ENCODE measurements at regions not wholly inside any gene's neighbourhood (a gene's known extent, or its start where the extent isn't known, plus 50 kb on each side); places are given as distances from the start of the nearest gene placed in this dataset.
"Not testable (repeated sequence)": the region's sequence is repeated elsewhere in the genome, so short reads cannot be mapped to it uniquely, and the experiment has no call there.

DNA sequence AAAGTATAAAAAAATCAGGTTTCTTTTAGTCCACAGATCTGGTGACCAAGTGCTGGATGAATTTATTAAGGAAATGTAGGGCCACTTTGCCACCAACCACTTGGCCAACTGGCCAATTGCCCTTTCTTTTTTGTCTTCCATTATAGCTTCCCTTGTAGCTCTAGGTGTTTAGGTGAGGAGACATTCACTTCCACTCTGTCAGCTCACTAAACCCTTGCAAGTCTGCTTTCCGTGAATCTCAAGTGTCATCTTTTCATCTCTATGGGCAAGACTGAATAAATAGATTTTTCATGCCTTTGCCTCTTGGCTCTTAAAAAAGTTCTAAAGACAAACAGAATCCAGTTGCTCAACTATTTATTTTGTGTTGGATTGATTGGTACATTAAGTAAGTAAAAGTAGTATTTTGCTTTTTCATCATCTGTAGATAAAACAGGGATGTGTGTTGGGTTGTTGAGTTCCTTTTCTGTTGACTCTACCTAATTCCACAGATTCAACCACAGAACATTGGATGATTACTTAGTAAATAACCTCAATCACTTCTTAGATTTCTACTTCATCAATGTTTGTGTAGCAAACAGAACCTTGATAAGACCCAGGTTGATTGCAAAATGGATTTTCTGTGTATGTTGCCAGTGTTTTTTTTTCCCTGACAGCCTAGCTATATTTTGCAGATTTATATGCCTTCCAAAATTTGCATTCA lies 68.1 kb upstream of the GRXCR1 start:
- no peak for ATAC-seq
- no peak for DNase-seq
- intact Hi-C loops (cut with DNase I, micrococcal nuclease): no loop called here

DNA sequence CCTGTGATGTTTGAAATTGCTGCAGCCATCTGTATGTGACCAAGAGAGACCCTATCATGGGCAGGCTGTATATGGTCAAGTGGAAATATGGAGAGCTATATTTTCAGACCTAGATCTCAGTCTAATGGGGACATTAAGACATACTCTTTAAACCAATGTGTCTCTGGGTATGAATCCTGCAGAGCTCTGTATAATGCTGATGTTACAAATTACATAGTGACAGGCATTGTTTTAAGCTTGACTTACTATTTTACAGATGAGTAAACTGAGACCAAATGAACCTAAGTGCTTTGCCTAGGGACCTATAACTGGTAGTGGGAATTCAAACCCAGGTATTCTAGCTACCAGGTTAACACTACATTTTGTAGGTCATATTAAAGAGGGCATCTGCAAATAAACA lies 71.3 kb upstream of the GRXCR1 start:
- DNase-seq (no peak), ATAC-seq (no peak)

DNA sequence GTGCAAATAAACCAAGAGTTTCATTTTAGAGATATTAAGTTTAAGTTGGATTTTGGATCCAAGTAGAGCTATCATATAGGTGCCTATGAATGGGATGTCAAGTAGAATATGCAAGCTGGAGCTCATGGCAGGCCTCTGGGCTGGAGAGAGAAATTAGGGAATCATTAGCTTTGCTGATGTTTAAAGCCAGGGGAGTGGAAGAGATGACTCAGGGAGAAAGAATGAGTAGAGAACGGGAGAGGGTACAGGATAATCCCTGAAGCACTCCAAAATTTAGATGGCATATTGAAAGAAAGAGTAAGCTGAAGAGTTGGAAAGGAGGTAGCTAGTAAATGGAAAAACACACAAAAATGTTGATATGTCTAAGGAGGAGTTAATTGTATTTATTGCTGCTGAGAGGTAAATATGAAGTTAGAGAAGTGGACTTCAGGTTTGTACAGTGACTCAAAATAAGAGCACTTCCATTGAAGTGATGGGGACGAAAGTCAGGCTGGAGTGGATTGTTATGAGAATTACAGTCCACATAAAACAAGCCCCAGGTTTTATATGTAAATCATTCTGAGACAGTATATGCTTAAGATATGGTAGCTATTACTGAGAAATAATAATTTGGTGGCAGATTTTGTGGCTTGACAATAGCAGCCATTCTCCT lies 72.5 kb upstream of the GRXCR1 start:
- ATAC-seq (no peak), DNase-seq (no peak)
- intact Hi-C loops (cut with DNase I, micrococcal nuclease): no loop called here

More for the DNA sequence above, 71.3 kb upstream of the GRXCR1 start:
- intact Hi-C loops (cut with DNase I, micrococcal nuclease): no loop called here

DNA sequence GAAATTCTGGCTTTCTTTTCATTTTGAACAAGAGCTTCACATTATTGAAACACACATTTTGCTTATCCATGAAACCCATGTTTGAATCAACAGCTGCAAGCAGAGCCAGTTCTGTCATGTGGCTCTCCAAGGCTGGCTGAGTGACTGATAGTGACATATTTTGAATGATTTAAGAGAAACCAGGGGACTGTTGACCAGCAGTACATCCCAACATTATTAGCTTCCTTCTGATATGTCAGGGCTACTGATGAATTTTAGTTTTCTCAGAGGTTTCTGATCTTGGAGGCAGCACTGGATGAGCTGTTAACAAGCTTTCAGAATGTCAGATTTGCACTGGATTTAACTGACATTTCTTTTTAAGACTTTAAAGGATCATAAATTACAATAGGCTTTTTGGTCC lies 74.6 kb upstream of the GRXCR1 start:
- intact Hi-C loops (cut with DNase I, micrococcal nuclease): no loop called here

DNA sequence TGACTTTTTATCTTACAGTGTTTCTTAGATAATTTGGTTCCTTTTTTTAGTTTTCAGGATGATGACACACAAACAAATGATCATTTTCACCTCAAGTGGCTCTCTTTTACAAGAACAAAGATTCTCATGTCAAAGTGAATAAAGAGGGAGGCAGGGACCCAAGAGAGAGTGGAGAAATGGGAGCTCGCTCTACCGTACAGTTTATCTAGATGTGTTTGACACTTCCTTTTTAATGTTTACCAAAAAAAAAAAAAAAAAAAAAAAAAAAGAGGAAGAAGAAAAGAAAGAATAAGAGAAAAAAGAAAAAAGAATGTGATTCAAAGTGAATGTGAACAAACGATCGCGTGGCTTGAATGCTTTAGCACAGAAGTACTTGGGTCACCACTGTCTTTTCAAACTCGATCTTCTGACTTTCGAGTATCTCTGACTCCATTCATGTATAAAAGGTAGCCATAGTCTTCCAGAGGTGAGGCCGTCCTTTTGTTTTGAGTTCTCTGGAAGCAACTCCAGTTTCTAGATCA lies 75.6 kb upstream of the GRXCR1 start:
- DNase-seq: no peak
- ATAC-seq: no peak
- intact Hi-C loops (cut with DNase I, micrococcal nuclease): no loop called here

More for the DNA sequence above, 74.6 kb upstream of the GRXCR1 start:
- DNase-seq (no peak), ATAC-seq (no peak)

DNA sequence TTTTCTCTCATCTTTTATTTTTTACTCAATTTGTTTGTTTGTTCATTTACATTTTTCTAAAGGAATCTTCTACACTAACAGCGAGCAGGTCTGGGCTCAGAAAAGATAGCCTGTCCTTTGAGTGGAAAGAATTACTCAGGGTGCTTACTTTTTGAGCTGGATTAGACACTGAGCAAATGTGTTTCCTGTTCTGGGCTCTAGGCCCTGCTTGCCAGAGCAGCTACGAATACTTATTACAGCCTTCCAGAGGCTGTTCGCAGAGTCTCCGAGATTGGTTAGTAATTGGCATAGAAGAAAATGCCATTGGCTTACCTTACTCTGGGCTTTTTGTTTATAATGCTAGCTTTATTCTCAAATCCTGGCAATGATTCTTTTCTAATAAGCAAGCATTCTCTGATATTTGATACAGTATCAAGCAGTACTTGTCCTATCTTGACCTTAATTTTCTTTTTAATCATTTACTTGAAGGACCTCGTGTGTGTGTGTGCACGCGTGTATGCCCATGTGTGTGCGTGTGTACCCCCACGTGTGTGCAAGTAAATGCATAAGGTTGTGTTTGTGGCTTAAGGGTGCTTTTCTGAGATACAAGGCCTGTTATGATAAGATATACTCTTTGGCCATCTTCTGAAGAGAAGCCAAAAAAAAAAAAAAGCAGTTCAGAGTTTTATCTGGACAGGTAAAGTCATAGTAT lies 76.2 kb upstream of the GRXCR1 start:
- ATAC-seq (no peak), DNase-seq (no peak)
- intact Hi-C loops (cut with DNase I, micrococcal nuclease): no loop called here

DNA sequence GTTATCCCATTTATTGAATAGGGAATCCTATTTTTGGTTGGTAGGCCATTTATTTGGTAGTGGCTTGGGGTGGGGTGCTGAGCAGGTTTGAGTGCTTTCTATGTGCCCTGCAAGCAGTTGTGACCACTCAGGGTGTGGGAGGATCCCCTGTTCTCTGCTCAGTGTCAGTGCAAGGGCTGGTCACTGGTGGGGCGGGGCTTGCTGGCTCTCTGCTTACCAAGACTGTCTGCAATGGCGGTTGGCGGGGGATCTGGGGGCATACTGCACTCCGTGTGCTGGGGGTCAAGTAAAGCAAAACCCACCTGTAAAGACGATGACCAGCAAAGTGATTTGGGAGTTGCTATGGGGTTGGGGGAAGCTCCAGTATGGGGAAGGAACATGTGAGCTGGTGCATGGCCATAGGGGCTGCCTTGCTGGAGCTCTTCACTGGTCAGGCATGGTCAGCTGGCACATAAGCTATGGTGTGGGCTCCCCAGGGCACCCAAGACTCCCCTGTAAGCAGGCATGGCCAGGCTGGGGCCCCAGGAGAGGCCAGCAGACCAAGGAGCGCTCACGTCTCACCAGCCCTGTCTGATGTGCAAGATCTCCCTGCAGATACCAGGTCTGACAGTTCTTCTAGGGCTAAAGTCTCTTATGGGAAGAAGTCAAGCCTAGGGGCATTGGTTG lies 83.0 kb upstream of the GRXCR1 start:
- DNase-seq (no peak), ATAC-seq (no peak)
- intact Hi-C loops (cut with DNase I, micrococcal nuclease): no loop called here

DNA sequence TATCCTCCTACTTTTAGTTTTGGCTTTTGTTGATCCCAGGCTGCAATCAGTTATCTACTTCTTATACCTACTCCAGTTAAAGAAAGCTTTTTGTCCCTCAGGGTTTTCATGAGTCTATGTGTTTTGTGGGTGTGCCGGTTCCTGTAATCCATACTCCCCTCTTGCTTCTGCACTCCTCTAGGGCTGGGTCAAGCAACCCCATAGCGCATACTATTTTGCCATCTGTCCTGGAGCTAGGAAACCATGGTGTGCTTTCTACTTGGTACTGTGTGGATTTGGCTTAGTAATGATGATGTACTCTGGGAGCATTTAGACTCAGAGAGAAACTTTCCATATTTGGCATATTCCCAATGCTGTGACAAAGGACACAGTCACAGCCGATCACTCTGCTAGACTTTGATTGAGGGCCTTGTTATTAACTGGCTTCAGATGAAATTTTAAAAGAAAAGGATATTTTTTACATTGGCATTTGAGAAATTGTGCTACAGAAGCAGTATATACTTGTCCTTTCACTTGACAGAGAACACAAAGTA lies 86.1 kb upstream of the GRXCR1 start:
- ATAC-seq (no peak), DNase-seq (no peak)
- intact Hi-C loops (cut with DNase I, micrococcal nuclease): no loop called here

DNA sequence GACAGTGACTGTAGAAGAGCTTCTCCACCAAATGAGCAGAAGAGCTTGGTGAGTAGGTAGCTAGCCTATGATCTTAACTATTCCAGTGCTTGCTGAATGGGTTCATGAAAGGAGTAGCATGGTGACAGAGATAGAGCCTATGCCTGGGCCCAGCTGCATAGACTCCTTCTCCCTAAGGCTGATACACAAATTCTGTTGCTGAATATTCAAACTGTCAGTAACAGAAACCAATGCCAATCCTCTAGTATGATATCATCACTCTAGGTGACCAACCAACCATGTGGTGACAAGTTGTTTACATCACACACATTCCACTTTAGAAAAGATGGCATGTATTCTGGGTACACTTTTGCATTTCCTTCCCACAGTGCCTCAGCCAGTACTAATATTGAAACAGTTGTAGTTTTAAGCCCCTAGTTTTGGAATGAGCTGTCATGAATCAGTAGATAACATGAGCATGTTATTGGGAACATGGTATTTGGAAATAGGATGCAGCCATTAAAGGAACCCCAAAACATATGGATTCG lies 103.4 kb upstream of the GRXCR1 start:
- intact Hi-C loops (cut with DNase I, micrococcal nuclease): no loop called here
- ATAC-seq (no peak), DNase-seq (no peak)

DNA sequence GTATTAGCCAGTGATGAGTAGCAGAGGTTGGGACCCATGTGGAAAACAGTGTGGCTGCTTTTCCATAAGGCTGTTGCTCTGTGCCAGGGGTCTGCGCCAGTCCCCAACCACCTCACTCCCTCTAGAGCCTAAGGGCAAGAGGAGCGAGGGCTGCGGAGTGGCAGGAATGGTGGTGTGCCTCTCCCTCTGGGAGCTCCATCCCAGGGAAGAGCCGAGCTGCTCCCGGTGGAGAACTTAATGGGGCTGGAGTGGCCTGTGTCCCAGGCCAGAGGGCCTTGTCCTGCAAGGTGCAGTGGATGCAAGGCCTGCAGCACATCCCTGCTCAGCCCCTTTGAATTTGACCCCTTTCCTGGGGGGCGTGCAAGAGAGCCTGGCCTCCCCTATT lies 105.4 kb upstream of the GRXCR1 start:
- ATAC-seq (no peak), DNase-seq (no peak)
- intact Hi-C loops (cut with DNase I, micrococcal nuclease): no loop called here

DNA sequence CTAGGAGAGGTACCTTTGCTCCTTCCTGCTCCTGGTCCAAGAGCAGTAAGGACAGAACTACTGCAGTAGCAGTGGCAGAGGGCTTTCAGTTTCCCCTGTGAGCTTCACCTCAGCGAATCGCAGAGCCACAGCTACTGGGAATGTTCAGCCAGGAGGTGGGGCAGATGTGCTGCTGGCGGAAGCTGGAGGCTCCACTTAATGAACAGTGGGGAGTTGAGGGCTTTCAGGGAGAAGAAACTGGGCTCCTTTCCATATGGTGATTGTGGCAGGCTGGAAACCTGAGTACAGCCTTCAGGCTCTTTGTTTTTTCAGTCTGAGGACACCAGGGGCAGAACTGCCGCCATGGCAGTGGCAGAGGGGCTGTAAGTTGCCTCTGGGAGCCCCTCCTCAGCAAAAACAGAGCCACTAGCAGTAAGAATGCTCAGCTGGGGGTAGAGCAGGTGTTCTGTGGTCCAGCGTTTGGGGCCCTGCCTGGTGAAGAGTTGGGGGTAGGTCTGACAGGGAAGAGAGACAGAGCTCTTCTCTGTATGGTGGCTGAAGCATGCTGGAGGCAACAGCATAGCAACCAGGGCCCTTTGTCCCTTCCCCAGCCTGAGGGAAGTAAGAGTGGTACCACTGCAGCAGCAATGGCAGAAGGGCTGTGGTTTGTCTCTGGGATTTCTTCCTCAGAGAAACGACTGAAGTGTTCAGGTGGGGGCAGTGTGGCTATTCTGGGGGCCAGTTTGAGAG lies 106.0 kb upstream of the GRXCR1 start:
- intact Hi-C loops (cut with DNase I, micrococcal nuclease): no loop called here
- no peak for ATAC-seq
- DNase-seq: no peak

DNA sequence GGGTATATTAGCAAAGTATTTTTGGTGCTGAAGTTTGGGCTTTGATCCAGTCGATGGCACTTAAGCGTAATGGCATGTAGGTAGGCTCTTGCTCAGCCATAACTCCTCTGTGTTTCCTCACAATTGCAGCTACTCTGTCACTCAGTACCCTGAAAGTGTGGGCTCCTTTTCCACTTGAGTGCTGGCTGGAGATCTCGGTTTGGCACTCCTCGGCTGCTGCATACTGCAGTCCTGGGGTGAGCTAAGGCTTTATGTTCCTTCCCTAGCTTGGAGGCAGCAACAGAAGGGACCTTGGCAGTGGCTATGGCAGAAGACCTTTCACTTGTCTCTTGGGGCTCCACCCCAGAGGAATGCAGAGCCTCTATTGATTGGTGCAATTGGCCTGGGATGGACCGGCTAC lies 106.7 kb upstream of the GRXCR1 start:
- ATAC-seq (no peak), DNase-seq (no peak)
- intact Hi-C loops (cut with DNase I, micrococcal nuclease): no loop called here

DNA sequence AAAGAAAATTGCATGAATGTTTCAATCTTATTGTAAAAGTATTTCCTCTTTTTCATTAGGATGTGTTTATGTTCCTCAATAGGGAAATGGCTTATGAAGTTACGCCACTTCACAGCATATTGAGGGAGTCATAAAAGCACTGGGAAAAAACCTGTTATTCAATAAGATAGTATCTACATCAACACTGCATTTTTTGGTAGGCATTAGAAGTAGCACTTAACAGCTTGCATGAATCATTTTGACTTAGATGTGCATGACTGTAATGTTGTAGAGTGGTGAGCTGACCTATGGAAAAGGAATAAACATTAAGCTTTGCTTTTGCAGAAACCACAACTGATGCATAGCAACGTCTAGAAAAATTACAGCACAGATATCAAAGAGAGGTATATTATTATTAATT lies 111.2 kb upstream of the GRXCR1 start:
- no peak for ATAC-seq
- no peak for DNase-seq
- intact Hi-C loops (cut with DNase I, micrococcal nuclease): no loop called here

DNA sequence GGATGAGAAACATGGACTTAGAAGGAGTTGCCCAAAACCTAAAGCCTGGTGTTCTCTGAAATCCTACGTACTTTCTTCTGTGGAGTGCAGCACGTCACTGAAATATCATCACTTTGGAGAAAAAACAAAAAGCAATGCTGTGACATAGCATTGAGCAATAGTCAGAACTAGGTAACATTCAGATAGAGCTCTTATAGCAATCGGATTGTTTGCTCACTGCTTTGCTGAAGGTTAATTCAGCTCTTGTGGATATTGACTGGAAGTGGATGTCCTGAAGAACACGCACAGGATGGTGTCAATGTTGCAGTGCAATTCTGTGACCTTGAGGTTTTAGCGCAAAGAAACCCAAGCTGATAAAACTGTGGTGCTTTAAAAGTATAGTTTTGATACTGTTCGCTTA lies 114.2 kb upstream of the GRXCR1 start:
- DNase-seq (no peak), ATAC-seq (no peak)
- intact Hi-C loops (cut with DNase I, micrococcal nuclease): no loop called here

DNA sequence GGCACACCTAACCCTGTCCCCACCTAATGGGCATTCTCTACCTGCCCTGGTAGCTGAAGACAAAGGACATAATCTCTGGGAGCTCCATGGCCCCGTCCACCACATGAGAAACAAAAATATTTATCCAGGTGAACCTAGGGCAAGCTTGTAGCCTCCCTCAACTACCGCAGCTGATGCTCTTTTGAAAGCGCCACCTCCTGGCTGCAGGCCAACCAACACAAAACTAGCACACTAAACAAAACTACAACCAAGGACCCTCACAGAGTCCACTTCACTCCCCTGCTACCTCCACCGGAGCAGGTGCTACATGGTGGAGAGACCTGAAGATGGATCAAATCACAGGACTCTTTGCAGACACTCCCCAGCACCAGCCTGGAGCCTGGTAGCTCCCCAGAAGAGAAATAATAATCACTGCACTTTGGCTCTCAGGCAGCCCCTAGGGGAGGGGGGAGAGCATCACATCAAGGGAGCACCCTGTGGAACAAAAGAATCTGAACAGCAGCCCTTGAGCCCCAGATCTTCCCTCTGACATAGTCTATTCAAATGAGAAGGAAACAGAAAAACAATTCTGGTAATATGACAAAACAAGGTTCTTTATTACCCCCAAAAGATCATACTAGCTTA lies 111.3 kb upstream of the ATP8A1 start:
- intact Hi-C loops (cut with DNase I, micrococcal nuclease): no loop called here
- DNase-seq: peak in 1 of 2 donors; percentile 10
- ATAC-seq: no peak

DNA sequence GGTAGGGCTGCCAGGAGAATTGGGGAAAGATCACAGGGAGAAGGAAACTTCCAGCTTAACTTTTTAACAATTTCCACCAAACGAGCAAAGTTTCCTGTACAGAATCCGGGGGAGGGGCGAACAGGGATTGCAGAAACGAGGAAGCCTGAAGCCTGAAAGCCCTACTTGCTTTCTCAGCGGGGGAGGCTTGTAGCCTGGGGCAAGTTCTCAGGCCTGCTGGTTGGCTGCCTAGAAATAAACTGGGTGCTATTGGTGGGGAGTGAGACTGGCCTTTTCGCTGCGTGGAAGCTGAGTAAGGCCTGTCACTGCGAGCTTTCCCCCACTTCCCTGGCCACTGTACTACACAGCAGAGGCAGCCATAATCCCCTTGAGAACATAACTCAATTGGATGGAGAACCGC lies 110.8 kb upstream of the ATP8A1 start:
- DNase-seq (no peak), ATAC-seq (no peak)
- intact Hi-C loops (cut with DNase I, micrococcal nuclease): no loop called here

DNA sequence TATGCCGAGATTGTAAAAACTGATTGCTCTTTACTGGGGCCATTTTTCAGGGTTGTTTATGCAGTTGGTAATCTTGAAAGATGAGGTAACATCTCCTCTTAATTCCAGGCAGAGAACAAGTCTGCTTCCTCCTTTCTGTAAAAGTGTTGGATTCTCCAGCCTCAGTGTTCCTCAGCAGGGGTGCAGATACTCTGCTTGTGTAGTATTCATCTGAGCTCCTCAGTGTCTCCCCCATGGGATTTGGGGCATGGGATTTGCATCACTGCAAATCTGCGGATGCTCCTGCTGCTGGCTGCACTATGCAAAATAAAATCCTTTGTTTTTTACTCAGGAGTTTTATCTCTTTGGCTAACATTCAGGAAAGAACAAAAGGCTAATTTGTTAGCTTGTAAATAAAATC lies 104.9 kb upstream of the ATP8A1 start:
- no peak for ATAC-seq
- intact Hi-C loops (cut with DNase I, micrococcal nuclease): no loop called here

DNA sequence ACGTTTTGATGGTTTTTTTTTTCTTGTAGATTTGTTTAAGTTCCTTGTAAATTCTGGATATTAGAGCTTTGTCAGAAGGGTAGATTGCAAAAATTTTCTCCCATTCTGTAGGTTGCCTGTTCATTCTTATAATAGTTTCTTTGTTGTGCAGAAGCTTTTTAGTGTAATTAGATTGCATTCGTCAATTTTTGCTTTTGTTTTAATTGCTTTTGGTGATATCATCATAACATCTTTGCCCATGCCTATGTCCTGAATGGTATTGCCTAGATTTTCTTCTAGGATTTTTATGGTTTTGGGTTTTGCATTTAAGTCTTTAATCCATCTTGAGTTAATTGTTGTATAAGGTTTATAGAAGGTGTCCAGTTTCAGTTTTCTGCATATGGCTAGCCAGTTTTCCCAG lies 98.1 kb upstream of the ATP8A1 start:
- ATAC-seq; intact Hi-C loops (cut with DNase I, micrococcal nuclease); DNase-seq: not testable (repeated sequence)

More for the DNA sequence above, 104.9 kb upstream of the ATP8A1 start:
- no peak for DNase-seq
